ENCODE measurements at regions not wholly inside any gene's neighbourhood (a gene's known extent, or its start where the extent isn't known, plus 50 kb on each side); places are given as distances from the start of the nearest gene placed in this dataset.

- Mint-ChIP-seq H3K27ac (no peak overlapping the region), H3K4me3 (no peak overlapping the region), H3K9me3 (peaks cover 9% of the 10 kb centered on the region), H3K36me3 (peaks cover 6% of the 10 kb centered on the region), H3K27me3 (ENCODE audit: insufficient read depth, low read depth) (peaks cover 3% of the 10 kb centered on the region), H3K4me1 (peaks cover 23% of the 10 kb centered on the region)
- Histone ChIP-seq H2AFZ (replicated peaks) (no peak overlapping the region), H3K4me1 (peaks cover 12% of the 10 kb centered on the region), H3F3A (ENCODE audit: low read depth) (no peaks in the 10 kb centered on the region), H3K4me2 (no peak overlapping the region), H3K79me2 (ENCODE audit: low read depth) (no peaks in the 10 kb centered on the region), H3K9ac (no peak overlapping the region), H3K27ac (no peak overlapping the region), H3K27me3 (no peaks in the 10 kb centered on the region), H3K4me3 (no peak overlapping the region), H3K36me3 (no peaks in the 10 kb centered on the region), H3K9me3 (ENCODE audit: low read depth) (no peaks in the 10 kb centered on the region), H4K20me1 (ENCODE audit: low read depth) (no peaks in the 10 kb centered on the region)
- TF ChIP-seq CTCF (IDR thresholded peaks at IDR 0.05): no peak
- no peak for TF ChIP-seq EZH2phosphoT487 (IDR thresholded peaks at IDR 0.05)
- no peak for TF ChIP-seq EZH2 (IDR thresholded peaks at IDR 0.05)
- no peak for DNase-seq (ENCODE audit: low spot score)
Observed at GRCh38 chr5:72600391-72600981, 93.3 kb upstream of the ZNF366 start.

GRCh38 chr5:72599519-72600370 lies 92.5 kb upstream of the ZNF366 start:
- H3K9ac ChIP-seq: no peak overlapping the region
- H3K27ac Mint-ChIP-seq: no peak overlapping the region
- H4K20me1 ChIP-seq (ENCODE audit: low read depth): no peaks in the 10 kb centered on the region
- DNase-seq (ENCODE audit: low spot score): no peak
- no peak overlapping the region for H3K4me2 ChIP-seq
- H3F3A ChIP-seq (ENCODE audit: low read depth): no peaks in the 10 kb centered on the region
- TF ChIP-seq EZH2 (IDR thresholded peaks at IDR 0.05) (no peak), CTCF (IDR thresholded peaks at IDR 0.05) (no peak), EZH2phosphoT487 (IDR thresholded peaks at IDR 0.05) (no peak)
- peaks cover 3% of the 10 kb centered on the region for H3K27me3 Mint-ChIP-seq (ENCODE audit: insufficient read depth, low read depth)
- H3K4me1 ChIP-seq: peaks cover 12% of the 10 kb centered on the region
- no peaks in the 10 kb centered on the region for H3K27me3 ChIP-seq
- no peaks in the 10 kb centered on the region for H3K79me2 ChIP-seq (ENCODE audit: low read depth)
- no peaks in the 10 kb centered on the region for H3K9me3 ChIP-seq (ENCODE audit: low read depth)
- H3K4me3 ChIP-seq: no peak overlapping the region
- peaks cover 9% of the 10 kb centered on the region for H3K9me3 Mint-ChIP-seq
- peaks cover 23% of the 10 kb centered on the region for H3K4me1 Mint-ChIP-seq
- no peak overlapping the region for H3K4me3 Mint-ChIP-seq
- H2AFZ ChIP-seq (replicated peaks): no peak overlapping the region
- H3K27ac ChIP-seq: no peak overlapping the region
- H3K36me3 Mint-ChIP-seq: peaks cover 6% of the 10 kb centered on the region
- H3K36me3 ChIP-seq: no peaks in the 10 kb centered on the region

- H3K9ac ChIP-seq: no peak overlapping the region
- H3K79me2 ChIP-seq (ENCODE audit: low read depth): no peaks in the 10 kb centered on the region
- Mint-ChIP-seq H3K4me3 (no peak overlapping the region), H3K27ac (no peak overlapping the region), H3K27me3 (ENCODE audit: insufficient read depth, low read depth) (peaks cover 3% of the 10 kb centered on the region), H3K4me1 (peaks cover 23% of the 10 kb centered on the region), H3K9me3 (peaks cover 9% of the 10 kb centered on the region), H3K36me3 (peaks cover 6% of the 10 kb centered on the region)
- H3K27ac ChIP-seq: no peak overlapping the region
- no peak overlapping the region for H3K4me3 ChIP-seq
- no peaks in the 10 kb centered on the region for H4K20me1 ChIP-seq (ENCODE audit: low read depth)
- peaks cover 12% of the 10 kb centered on the region for H3K4me1 ChIP-seq
- no peak for DNase-seq (ENCODE audit: low spot score)
- no peak overlapping the region for H3K4me2 ChIP-seq
- no peaks in the 10 kb centered on the region for H3F3A ChIP-seq (ENCODE audit: low read depth)
- H3K9me3 ChIP-seq (ENCODE audit: low read depth): no peaks in the 10 kb centered on the region
- H3K36me3 ChIP-seq: no peaks in the 10 kb centered on the region
- no peak overlapping the region for H2AFZ ChIP-seq (replicated peaks)
- no peaks in the 10 kb centered on the region for H3K27me3 ChIP-seq
- TF ChIP-seq EZH2 (IDR thresholded peaks at IDR 0.05) (no peak), EZH2phosphoT487 (IDR thresholded peaks at IDR 0.05) (no peak), CTCF (IDR thresholded peaks at IDR 0.05) (no peak)
Observed at GRCh38 chr5:72599065-72599433, 91.8 kb upstream of the ZNF366 start.
